ENCODE measurements at regions not wholly inside any gene's neighbourhood (a gene's known extent, or its start where the extent isn't known, plus 50 kb on each side); places are given as distances from the start of the nearest gene placed in this dataset.
"Not testable (repeated sequence)": the region's sequence is repeated elsewhere in the genome, so short reads cannot be mapped to it uniquely, and the experiment has no call there.

DNA sequence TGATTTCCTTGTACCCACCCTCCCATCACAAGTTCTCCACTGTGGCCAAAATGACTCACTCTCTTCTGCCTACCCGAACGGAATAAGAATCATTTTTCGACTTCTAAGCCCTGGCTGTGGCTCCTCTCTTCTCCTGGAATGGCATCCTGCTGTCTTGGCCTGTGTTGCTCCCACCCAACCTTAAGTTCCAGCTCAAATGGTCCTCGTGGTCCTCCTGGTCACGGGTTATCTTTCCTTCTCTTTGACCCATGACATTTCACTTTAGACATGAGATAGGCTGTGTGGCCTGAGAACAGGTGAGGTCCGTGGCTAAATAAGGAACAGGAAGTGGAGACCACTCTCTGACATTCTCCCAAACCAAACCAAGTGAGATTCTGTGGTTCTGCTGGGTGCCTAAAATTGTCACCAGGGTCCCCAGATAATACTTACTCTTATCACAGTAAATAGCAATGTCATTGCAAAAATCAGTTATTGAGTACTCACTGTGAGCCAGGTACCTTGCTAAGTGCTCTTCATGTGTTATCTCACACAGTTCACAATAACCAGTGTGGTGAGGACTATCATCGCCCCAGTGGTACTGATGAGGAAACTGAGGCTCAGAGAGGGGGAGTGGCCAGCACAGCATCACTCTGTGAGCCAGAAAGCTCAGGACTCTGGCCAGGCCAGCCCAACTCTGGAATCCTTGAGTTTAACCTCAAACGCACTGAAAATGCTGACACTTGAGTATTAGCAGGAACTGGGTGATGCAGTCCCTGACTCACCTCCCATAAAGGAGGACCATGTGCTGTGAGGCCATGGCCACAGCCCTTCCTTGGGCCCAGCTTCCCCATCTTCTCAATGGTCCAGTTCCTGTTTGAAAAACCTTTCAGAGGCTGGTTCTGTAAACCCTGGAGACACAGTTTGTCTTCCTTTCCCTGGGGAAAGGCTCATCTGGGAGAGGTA, 74.8 kb upstream of the SIRPA start:
- Mint-ChIP-seq H3K27ac (no peak overlapping the region), H3K36me3 (ENCODE audit: insufficient read depth) (peaks cover 3% of the 10 kb centered on the region), H3K9me3 (peaks cover 6 to 17% of the 10 kb centered on the region in 2 donors), H3K4me3 (no peak overlapping the region), H3K4me1 (ENCODE audit: low read depth in 2 of 2) (peaks cover 3% of the 10 kb centered on the region in 2 donors), H3K27me3 (peaks cover 67 to 85% of the 10 kb centered on the region in 2 donors)
- ATAC-seq (replicated peaks): no peak
- DNase-seq: no peak

DNA sequence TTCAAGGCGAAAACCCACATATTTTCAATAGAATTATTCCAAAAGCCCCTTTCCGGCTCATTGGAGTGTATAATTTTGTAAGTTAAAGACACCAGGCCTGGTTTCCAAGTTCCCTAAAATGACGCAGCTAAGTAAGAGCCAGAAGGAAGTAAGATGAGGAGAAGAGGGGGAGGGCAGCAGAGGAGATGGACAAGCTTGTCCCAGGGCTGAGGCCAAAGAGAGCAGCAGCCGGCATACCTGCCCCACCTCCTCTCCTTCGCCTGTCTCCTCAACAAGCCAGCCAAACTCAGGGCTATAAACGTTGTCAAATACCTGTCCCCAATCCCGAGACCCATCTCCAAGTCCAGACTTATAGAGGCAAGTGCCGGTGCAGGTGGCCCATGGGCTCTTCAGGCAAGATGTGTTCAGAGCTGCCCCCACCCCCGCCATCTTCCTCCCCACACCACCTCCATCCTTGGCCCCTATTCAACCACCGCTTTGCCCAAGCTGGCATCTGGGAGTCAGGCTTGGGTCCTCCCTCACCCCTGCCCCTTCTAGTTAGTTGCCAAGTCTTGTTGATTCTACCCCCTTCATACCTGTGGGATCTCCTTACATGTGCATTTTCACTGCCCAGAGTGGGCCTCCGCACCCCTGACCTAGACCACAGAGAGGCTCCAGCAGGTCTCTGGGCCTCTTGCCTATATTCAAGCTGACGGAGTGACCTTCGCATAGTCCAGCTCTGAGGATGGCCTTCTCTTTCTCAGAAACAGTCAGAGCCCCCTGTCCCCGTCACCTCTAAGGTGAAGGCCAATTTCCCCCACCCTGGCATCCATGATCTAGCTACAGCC, 75.7 kb upstream of the SIRPA start:
- DNase-seq (no peak), ATAC-seq (replicated peaks) (no peak)
- Mint-ChIP-seq H3K36me3 (ENCODE audit: insufficient read depth) (peaks cover 3% of the 10 kb centered on the region), H3K27me3 (peaks cover 68 to 89% of the 10 kb centered on the region in 2 donors), H3K4me1 (ENCODE audit: low read depth in 2 of 2) (peaks cover 3% of the 10 kb centered on the region in 2 donors), H3K4me3 (no peak overlapping the region), H3K27ac (no peak overlapping the region), H3K9me3 (peaks cover 6 to 17% of the 10 kb centered on the region in 2 donors)

DNA sequence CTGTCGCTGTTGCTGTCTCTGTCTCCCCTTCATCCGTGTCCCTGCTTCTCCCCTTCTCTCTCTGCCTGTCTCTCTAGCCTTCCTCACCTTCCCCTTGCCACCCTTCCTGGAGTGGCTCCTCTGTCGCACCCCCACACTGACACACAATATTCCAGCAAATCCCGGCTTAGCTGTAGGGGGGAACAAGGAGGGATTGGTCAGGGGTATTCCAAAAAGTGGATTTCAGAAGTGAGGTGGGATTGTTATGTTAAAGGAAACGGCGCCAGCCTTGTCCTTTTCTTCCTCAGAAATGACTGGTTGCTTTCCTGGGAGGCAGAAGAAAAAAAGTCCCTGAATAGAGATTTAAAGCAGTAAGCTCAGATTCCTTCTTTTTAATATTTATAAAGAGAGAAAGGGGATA, 76.3 kb upstream of the SIRPA start:
- Mint-ChIP-seq H3K9me3 (peaks cover 6 to 13% of the 10 kb centered on the region in 2 donors), H3K4me1 (ENCODE audit: low read depth in 2 of 2) (peaks cover 3% of the 10 kb centered on the region in 2 donors), H3K27me3 (peaks cover 66 to 89% of the 10 kb centered on the region in 2 donors), H3K36me3 (ENCODE audit: insufficient read depth) (peaks cover 3% of the 10 kb centered on the region), H3K4me3 (no peak overlapping the region), H3K27ac (no peak overlapping the region)
- DNase-seq (no peak), ATAC-seq (replicated peaks) (no peak)

DNA sequence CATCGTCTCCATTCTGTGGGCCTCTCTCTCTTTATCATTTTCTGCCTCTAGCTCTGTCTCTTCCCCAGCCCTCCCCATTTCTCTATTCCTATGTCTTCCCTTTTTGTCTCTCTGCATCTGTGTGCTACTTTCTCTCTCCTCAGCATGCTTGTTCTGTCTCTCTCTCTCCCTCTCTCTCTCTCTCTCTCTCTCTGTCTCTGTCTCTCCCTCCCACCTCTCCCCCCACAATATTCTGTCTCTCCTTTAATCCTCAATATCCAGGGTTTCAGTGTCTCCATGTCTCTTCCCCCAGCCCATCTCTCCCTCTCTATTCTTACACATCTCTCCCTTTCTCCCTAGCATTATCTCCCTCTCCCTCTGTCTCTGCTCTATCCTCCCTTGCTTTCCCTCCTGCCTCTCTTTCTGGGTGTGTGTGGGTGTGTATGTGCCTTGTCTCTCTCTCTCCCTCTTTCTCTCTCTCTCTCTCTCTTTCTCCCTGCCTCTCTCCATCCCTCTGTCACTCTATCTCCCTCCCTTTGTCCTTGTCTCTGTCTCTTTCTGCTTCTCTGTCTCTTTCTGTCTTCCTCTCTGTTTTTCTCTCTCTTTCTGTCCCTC, 76.9 kb upstream of the SIRPA start:
- Mint-ChIP-seq H3K27ac (no peak overlapping the region), H3K9me3 (peaks cover 3 to 8% of the 10 kb centered on the region in 2 donors), H3K4me3 (no peak overlapping the region), H3K36me3 (ENCODE audit: insufficient read depth) (peaks cover 3% of the 10 kb centered on the region), H3K27me3 (peaks cover 67 to 89% of the 10 kb centered on the region in 2 donors), H3K4me1 (ENCODE audit: low read depth in 2 of 2) (peaks cover 3% of the 10 kb centered on the region in 2 donors)
- ATAC-seq (replicated peaks): no peak
- no peak for DNase-seq

DNA sequence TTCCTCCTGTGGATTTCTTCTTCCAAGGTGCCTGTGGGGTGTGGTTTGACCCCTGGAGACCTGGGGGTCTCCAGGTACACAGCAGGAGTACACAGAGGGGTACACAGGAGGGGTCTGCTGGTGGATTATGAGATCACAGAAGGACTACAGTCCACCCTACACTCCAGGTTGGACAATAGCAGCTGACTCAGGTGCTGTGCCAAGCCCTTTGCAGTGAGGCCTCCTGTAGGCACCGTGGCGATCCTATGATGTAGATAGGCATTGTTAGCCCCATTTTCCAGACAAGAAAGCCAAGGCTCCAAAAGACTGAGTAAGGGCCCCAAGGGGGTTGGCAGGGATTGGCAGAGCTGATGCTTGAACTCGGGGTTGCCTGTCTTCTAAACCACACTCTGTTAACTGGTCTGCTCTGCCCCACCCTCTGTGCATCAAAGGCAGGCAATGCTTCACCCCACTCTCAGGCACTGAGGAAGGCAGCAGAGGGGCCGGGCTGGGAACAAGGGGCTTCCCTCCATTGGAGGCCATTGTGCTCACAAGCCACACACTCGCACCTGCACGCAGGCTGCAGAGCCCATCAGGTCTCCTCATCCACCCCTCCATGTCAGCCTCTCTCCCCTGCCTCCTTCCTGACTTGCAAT, 77.5 kb upstream of the SIRPA start:
- peaks cover 3 to 6% of the 10 kb centered on the region in 2 donors for H3K9me3 Mint-ChIP-seq
- H3K27ac Mint-ChIP-seq: no peak overlapping the region
- peaks cover 3% of the 10 kb centered on the region in 2 donors for H3K4me1 Mint-ChIP-seq (ENCODE audit: low read depth in 2 of 2)
- no peak overlapping the region for H3K4me3 Mint-ChIP-seq
- DNase-seq (no peak), ATAC-seq (replicated peaks) (no peak)
- peaks cover 3% of the 10 kb centered on the region for H3K36me3 Mint-ChIP-seq (ENCODE audit: insufficient read depth)
- H3K27me3 Mint-ChIP-seq: peaks cover 71 to 91% of the 10 kb centered on the region in 2 donors

DNA sequence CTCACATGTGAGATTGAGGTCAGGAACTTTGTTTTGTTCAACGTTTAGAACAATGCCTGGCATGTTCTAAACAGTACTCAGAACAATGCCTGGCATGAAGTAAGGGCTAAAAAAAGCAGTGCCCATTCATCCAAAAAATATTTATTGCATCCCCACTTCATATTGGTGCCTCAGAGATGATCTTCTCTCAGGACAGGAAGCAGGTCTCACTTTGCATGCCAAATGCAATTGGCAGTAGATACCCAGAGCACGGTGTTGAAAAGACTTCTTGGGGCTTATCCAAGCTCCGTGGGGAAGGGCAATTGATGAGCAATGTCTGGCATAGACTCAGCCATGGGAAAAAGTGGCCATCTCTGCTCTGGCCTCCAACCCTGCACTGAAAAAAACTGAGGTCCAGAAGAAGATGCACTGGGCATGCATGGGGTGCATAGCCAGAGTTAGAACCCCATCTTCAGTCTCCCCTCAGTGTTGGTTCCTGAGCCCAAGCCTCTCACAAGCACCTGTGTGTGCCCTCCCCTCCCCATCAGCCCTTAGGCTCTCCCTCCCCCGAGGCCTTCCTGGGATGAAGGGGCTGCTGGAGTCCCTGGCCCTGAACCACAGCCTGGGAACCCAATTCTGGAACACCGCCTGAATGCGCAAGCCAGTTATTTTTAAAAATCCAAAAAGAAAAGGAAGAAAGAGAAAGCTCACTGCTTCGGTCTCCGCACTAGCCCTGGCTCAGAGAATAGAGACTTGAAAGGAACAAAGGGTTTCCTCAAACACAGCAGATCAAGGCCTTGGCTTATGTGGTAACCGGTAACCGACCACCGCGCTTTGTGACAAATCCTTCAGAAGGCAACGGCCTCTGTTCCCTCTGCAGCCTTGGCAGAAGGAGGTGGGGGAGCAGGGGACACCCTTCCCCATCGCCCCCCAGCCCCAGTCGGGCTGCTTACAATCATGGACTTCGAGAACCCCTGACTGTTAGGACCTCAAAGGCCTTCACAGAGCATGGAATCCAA, 78.5 kb upstream of the SIRPA start:
- peaks cover 3% of the 10 kb centered on the region for H3K36me3 Mint-ChIP-seq (ENCODE audit: insufficient read depth)

DNA sequence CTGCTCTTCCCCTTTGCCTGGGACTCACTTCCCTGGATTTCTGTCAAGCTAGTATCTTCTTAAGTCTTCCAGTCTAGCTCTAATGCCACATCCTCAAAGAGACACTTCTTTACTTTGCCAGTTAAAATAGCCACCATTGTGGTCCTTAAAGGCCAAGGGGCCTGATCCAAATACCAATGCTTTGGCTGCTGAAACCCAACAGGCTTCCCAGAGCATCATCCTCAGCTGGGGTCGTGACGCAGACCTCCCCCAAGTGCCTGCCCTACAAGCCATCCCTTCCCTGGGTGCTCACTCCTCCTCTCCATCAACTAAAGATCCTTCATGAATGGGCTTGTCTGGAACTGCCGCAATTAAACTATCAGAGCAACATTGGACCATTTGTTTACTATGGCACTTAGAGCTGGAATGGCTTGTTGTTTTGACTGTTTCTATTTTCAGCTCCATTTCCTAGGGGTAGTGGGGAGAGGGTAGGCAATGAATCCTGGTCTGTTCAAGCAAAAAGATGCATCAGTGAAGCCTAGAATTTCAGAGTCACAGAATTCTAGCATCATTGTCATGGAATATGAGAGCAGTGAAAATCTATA, 79.6 kb upstream of the SIRPA start:
- DNase-seq (no peak), ATAC-seq (replicated peaks) (no peak)
- Mint-ChIP-seq H3K4me3 (no peak overlapping the region), H3K36me3 (ENCODE audit: insufficient read depth) (peaks cover 3% of the 10 kb centered on the region), H3K27ac (no peak overlapping the region), H3K27me3 (peaks cover 63 to 89% of the 10 kb centered on the region in 2 donors), H3K9me3 (no peaks in the 10 kb centered on the region), H3K4me1 (ENCODE audit: low read depth in 2 of 2) (peaks cover 3% of the 10 kb centered on the region in 2 donors)

More for the DNA sequence above, 78.5 kb upstream of the SIRPA start:
- Mint-ChIP-seq H3K4me1 (ENCODE audit: low read depth in 2 of 2) (peaks cover 3% of the 10 kb centered on the region in 2 donors), H3K9me3 (no peaks in the 10 kb centered on the region), H3K27ac (no peak overlapping the region), H3K4me3 (peak overlapping the region in 1 of 2 donors; percentile 19), H3K27me3 (peaks cover 71 to 89% of the 10 kb centered on the region in 2 donors)
- DNase-seq (no peak), ATAC-seq (replicated peaks) (no peak)

DNA sequence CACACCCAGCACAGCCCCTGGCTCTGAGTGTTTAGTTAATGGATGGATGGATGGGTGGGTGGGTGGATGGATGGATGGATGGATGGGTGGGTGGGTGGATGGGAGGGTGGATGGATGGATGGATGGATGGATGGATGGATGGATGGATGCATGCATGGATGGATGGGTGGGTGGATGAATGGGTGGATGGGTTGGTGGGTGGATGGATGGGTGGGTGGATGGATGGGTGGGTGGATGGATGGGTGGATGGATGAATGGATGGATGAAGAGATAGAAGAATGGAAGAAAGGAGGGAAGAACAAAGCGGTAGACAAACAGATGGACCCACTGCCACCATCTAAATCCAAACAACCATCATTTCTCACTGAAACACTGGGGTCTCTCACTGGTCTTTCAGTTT, 80.3 kb upstream of the SIRPA start:
- H3K36me3 Mint-ChIP-seq (ENCODE audit: insufficient read depth); H3K4me1 Mint-ChIP-seq (ENCODE audit: low read depth in 2 of 2); ATAC-seq (replicated peaks); H3K4me3 Mint-ChIP-seq; H3K9me3 Mint-ChIP-seq; DNase-seq; H3K27ac Mint-ChIP-seq: not testable (repeated sequence)
- peaks cover 65 to 89% of the 10 kb centered on the region in 2 donors for H3K27me3 Mint-ChIP-seq

DNA sequence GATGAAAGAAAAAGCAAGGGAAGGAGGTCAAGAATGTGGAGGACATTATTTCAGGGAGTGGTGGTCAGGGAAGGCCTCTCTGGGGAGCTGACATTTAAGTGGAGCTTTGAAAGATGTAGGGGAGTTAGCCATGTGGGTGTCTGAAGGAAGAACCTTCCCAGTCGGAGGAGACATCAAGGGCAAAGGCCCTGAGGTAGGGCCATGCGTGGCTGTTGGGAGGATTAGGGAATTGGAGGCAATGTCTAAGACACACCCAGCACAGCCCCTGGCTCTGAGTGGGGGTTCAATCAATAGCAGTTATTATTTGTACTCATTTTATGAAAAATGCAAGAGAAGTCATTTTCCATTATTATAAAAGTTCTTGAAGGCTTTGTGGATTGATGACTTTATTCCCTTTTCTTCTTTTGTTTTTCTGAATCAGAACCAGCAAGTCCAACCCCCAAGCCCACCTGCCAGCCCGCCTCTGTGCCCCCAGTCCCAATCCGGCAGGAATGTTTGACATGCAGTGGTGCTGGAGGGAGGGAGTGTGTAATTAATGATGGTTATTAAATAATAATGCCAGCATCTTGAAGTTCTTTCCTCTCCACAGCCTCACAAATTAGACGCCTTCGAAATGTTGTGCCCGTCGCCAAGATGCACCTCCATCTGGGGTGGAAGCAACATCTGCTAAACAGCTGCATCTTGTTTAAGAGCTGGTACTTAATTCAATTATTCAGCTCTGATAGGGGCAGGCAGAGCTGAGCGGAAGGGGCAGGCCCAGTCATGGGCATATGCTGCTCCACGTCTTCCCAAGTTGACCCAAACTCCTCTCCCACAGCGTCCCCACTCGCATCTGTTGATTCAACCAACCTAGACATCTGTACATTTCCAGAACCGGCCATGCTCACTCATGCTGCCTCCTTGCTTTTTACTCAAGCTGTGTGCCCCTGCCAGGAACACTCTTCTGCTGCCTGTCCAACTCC, 81.3 kb upstream of the SIRPA start:
- no peak for ATAC-seq (replicated peaks)
- peaks cover 65 to 89% of the 10 kb centered on the region in 2 donors for H3K27me3 Mint-ChIP-seq
- no peak for DNase-seq
- H3K9me3 Mint-ChIP-seq: no peaks in the 10 kb centered on the region
- peaks cover 3% of the 10 kb centered on the region in 2 donors for H3K4me1 Mint-ChIP-seq (ENCODE audit: low read depth in 2 of 2)
- H3K36me3 Mint-ChIP-seq (ENCODE audit: insufficient read depth): peaks cover 3% of the 10 kb centered on the region
- H3K27ac Mint-ChIP-seq: no peak overlapping the region
- H3K4me3 Mint-ChIP-seq: no peak overlapping the region

DNA sequence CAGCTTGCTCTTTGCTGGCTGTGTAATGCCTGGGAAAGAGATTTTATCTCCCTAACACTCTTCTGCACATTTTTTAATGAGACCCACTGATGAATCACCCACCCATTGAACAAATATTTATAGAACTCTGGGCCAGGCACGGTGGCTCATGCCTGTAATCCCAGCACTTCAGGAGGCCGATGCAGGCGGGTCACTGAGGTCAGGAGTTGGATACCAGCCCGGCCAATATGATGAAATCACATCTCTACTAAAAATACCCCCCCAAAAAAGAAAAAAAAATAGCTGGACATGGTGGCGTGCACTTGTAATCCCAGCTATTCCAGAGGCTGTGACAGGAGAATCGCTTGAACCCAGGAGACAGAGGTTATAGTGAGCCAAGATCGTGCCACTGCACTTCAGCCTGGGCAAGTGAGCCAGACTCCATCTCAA, 82.1 kb upstream of the SIRPA start:
- Mint-ChIP-seq H3K27ac (no peak overlapping the region), H3K4me3 (no peak overlapping the region), H3K27me3 (peaks cover 58 to 89% of the 10 kb centered on the region in 2 donors), H3K36me3 (ENCODE audit: insufficient read depth) (peaks cover 3% of the 10 kb centered on the region), H3K4me1 (ENCODE audit: low read depth in 2 of 2) (peaks cover 2 to 3% of the 10 kb centered on the region in 2 donors), H3K9me3 (no peaks in the 10 kb centered on the region)
- no peak for ATAC-seq (replicated peaks)
- no peak for DNase-seq
